ENCODE measurements at regions not wholly inside any gene's neighbourhood (a gene's known extent, or its start where the extent isn't known, plus 50 kb on each side); places are given as distances from the start of the nearest gene placed in this dataset.

DNA sequence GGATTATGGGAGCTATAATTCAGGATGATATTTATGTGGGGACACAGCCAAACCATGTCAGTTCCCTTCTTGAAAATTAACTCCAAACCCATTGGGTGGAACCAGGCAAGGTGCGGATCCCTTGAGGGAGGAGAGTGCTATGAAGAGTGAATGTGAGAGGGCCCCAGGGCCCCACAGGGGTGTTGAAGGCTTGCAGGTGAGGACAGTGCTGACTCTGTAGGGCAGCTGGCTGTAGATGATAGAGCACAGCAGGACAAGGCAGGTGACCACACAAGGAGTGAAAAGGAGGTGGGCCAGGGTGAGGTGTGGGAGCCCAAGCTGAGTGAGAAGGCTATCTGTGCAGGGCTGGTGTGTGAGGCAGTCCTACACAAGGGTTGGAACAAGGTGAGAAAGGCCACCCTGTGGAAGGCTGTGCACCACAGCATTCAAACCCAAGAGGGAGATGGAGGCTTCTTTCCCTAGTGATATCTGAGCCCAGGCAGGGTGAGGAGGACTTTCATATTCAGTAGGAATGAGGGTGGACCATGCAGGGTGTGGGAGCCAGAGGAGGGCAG, 746.0 kb upstream of the CELF2 start:
- Histone ChIP-seq H3K9me3 (ENCODE audit: control insufficient read depth in 1 of 2, insufficient read depth in 1 of 2, low read depth in 1 of 2, low read length in 2 of 2) (peaks cover 21 to 24% of the 10 kb centered on the region in 2 experiments; a peak in 2 of 4 replicates), H4K20me1 (ENCODE audit: insufficient read depth) (no peaks in the 10 kb centered on the region), H3K9ac (ENCODE audit: low read length) (no peak overlapping the region), H3K27me3 (ENCODE audit: insufficient read depth, low read length) (no peaks in the 10 kb centered on the region), H3K36me3 (ENCODE audit: control insufficient read depth in 1 of 2, insufficient read depth in 2 of 2, low read length in 2 of 2) (no peaks in the 10 kb centered on the region), H3K79me2 (ENCODE audit: insufficient read depth, low read length) (no peaks in the 10 kb centered on the region), H2AFZ (ENCODE audit: low read depth, low read length, poor library complexity, severe bottlenecking) (no peak overlapping the region), H3K4me3 (replicated peaks in 1 of 2; ENCODE audit: low read depth in 1 of 2, low read length in 2 of 2) (no peak overlapping the region), H3K27ac (ENCODE audit: low read depth, low read length) (no peak overlapping the region), H3K4me1 (ENCODE audit: control insufficient read depth in 1 of 2, insufficient read depth in 2 of 2, low read length in 2 of 2) (no peaks in the 10 kb centered on the region), H3K9me2 (ENCODE audit: insufficient read depth) (no peaks in the 10 kb centered on the region), H3K4me2 (ENCODE audit: low read length) (no peak overlapping the region)
- intact Hi-C loops (cut with micrococcal nuclease) = no loop called here
- ChIA-PET CTCF (no interaction called here), RAD21 (ENCODE audit: low non-redundant PET in 1 of 2, low total read pairs in 2 of 2, uncharacterized antibody in 2 of 2, unreplicated experiment in 2 of 2) (no interaction called here), POLR2A (no interaction called here)
- no TSS peak for BruUV-seq (replicated peaks)
- DNase-seq (ENCODE audit: low read depth, low spot score) (no peak), ATAC-seq (no peak)
- TF ChIP-seq ELF1 (IDR thresholded peaks at IDR 0.05; ENCODE audit: borderline replicate concordance, low read depth) = no peak
- TF ChIP-seq REST (IDR thresholded peaks at IDR 0.05; ENCODE audit: low read depth) = no peak
- TF ChIP-seq SRF (IDR thresholded peaks at IDR 0.05; ENCODE audit: low read depth) = no peak
- no peak for TF ChIP-seq MAX (IDR thresholded peaks at IDR 0.05)
- TF ChIP-seq EZH2 (IDR thresholded peaks at IDR 0.05) = no peak
- TF ChIP-seq ZFX (IDR thresholded peaks at IDR 0.05) = no peak
- TF ChIP-seq ATF3 (IDR thresholded peaks at IDR 0.05) = no peak
- no peak for TF ChIP-seq YY1 (IDR thresholded peaks at IDR 0.05; ENCODE audit: extremely low read depth, insufficient replicate concordance, low read depth, low read length)
- TF ChIP-seq POLR2A (IDR thresholded peaks at IDR 0.05; ENCODE audit: borderline replicate concordance, extremely low read depth, insufficient read depth, insufficient read length) = no peak
- no peak for TF ChIP-seq FOSL1 (IDR thresholded peaks at IDR 0.05; ENCODE audit: low read depth)
- no peak for TF ChIP-seq ZNF274 (IDR thresholded peaks at IDR 0.05; ENCODE audit: low read depth, low read length)
- TF ChIP-seq SP1 (IDR thresholded peaks at IDR 0.05; ENCODE audit: low read depth) = no peak
- no peak for TF ChIP-seq TCF7L2 (IDR thresholded peaks at IDR 0.05; ENCODE audit: borderline replicate concordance, extremely low read depth, insufficient read depth, insufficient read length)
- no peak for TF ChIP-seq EZH2phosphoT487 (IDR thresholded peaks at IDR 0.05; ENCODE audit: borderline replicate concordance)
- TF ChIP-seq SIN3A (IDR thresholded peaks at IDR 0.05; ENCODE audit: low read depth) = no peak
- no peak for TF ChIP-seq RAD21 (IDR thresholded peaks at IDR 0.05; ENCODE audit: low read depth)

Measured in HCT116 (cell line).